HFF-Myc (cell line): ENCODE measurements at regions not wholly inside any gene's neighbourhood (a gene's known extent, or its start where the extent isn't known, plus 50 kb on each side); places are given as distances from the start of the nearest gene placed in this dataset.
"Not testable (repeated sequence)": the region's sequence is repeated elsewhere in the genome, so short reads cannot be mapped to it uniquely, and the experiment has no call there.

ENCODE experiments used
- DNase-seq: peaks from one replicate; pipeline ENCODE4 v3.0.0-alpha.2; 2011; ENCODE audit warnings: low read depth; ENCODE audit errors: extremely low read depth
- H3K4me3 ChIP-seq: replicated peaks from 2 replicates; pipeline ENCODE4 v1.5.1; 2011; ENCODE audit warnings: low read depth, mild to moderate bottlenecking, control low read depth, low read length
- CTCF ChIP-seq: IDR thresholded peaks from 2 replicates; pipeline ENCODE4 v1.5.1; 2012; ENCODE audit warnings: mild to moderate bottlenecking, low read depth, low read length, control low read depth; ENCODE audit errors: missing control alignments

- no peak for DNase-seq
- H3K4me3 ChIP-seq = no peak overlapping the region
- no peak for TF ChIP-seq CTCF
Measured at GRCh38 chr1:238611406-238611805, 720.7 kb upstream of the ZP4 start.

- H3K4me3 ChIP-seq = no peak overlapping the region
- DNase-seq = no peak
Measured at GRCh38 chr1:238608144-238608543, 717.4 kb upstream of the ZP4 start.

GRCh38 chr1:238606896-238607295 lies 716.2 kb upstream of the ZP4 start:
- no peak for TF ChIP-seq CTCF
- no peak for DNase-seq
- H3K4me3 ChIP-seq = no peak overlapping the region

More at GRCh38 chr1:238608144-238608543, 717.4 kb upstream of the ZP4 start:
- no peak for TF ChIP-seq CTCF

GRCh38 chr1:238606457-238606856 lies 715.7 kb upstream of the ZP4 start:
- DNase-seq = no peak
- H3K4me3 ChIP-seq = no peak overlapping the region
- no peak for TF ChIP-seq CTCF

DNA sequence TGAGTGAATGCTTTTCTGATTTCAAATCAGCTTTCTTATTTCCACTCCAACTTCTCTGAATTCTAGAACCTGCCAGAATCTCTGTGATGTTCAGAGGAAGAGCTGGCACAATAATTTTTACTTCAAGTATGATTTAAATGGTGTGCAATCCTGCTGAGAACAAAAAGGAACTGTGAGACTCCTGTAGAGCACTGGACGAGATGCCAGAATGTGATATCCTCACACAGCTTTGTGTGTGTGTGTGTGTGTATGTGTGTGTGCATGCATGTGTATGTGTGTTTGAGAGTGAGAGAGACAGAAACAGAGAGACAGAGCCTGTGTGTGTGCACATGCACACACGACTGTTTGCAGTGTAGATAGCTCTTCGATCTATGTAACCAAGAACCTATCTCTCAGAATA lies 713.6 kb upstream of the ZP4 start:
- DNase-seq = no peak
- H3K4me3 ChIP-seq = no peak overlapping the region
- TF ChIP-seq CTCF = no peak

DNA sequence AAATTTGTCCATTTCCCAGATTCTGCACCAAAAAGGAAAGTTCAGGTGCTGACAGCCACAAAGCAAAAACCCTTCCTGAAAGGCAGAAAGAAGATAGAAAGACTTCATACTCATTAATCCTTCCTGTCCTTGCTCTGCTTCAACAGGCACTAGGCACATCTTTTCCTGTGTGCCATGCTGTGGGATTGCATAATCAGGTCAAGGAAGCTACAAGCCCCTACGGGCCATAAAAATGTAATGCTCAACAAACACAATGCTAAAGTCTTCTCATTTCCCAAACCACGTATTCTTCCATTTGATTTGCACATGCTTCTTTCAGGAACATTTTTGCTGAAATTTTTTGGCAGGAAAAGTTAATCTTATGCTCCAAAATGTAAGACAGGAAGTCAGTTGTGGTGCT lies 710.9 kb upstream of the ZP4 start:
- not testable (repeated sequence) for H3K4me3 ChIP-seq, DNase-seq

DNA sequence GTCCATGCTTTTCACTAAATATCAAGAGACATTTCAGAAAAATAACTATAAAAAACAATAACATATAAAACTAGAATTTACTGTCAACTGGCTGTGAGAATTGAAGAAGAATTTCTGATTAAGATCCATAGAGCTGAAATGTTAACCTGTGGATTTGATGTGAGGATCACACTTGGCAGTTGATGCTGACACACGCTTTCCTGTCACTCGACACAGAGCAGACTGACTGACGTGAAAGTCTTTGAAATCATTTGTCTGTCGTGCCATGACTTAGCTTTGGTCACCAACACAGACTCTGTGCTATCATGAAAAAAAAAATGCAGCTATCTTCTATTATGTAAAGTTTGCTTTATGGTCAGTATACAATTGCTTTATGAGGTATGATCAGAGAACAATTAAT lies 706.0 kb upstream of the ZP4 start:
- no peak overlapping the region for H3K4me3 ChIP-seq
- TF ChIP-seq CTCF = no peak
- DNase-seq = no peak
